ENCODE measurements at regions not wholly inside any gene's neighbourhood (a gene's known extent, or its start where the extent isn't known, plus 50 kb on each side); places are given as distances from the start of the nearest gene placed in this dataset.
"Not testable (repeated sequence)": the region's sequence is repeated elsewhere in the genome, so short reads cannot be mapped to it uniquely, and the experiment has no call there.

- TF ChIP-seq POLR2A (IDR thresholded peaks at IDR 0.05), result not testable (repeated sequence)
- TF ChIP-seq, protein P1, sequence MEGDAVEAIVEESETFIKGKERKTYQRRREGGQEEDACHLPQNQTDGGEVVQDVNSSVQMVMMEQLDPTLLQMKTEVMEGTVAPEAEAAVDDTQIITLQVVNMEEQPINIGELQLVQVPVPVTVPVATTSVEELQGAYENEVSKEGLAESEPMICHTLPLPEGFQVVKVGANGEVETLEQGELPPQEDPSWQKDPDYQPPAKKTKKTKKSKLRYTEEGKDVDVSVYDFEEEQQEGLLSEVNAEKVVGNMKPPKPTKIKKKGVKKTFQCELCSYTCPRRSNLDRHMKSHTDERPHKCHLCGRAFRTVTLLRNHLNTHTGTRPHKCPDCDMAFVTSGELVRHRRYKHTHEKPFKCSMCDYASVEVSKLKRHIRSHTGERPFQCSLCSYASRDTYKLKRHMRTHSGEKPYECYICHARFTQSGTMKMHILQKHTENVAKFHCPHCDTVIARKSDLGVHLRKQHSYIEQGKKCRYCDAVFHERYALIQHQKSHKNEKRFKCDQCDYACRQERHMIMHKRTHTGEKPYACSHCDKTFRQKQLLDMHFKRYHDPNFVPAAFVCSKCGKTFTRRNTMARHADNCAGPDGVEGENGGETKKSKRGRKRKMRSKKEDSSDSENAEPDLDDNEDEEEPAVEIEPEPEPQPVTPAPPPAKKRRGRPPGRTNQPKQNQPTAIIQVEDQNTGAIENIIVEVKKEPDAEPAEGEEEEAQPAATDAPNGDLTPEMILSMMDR (IDR thresholded peaks at IDR 0.05), result not testable (repeated sequence)
Observed at GRCh38 chr14:106638786-106639452, 1112.5 kb downstream of the TMEM121 start.
